C4-2B (cell line): ENCODE measurements at regions not wholly inside any gene's neighbourhood (a gene's known extent, or its start where the extent isn't known, plus 50 kb on each side); places are given as distances from the start of the nearest gene placed in this dataset.

ENCODE experiments used
- H3K27ac ChIP-seq: fragments of 450-650 bp; 2 replicates; pipeline ENCODE4 v1.5.1; 2017
- CTCF ChIP-seq: fragments of 450-650 bp; conservative IDR thresholded peaks from 2 replicates; pipeline ENCODE4 v1.5.1; 2017; ENCODE audit warnings: mild to moderate bottlenecking
- ZFX ChIP-seq: fragments of 450-650 bp; IDR thresholded peaks from 2 replicates; pipeline ENCODE4 v1.6.1; 2017

- H3K27ac ChIP-seq: no peak overlapping the region
- no peak for TF ChIP-seq CTCF
- TF ChIP-seq ZFX: no peak
These were observed 104.1 kb upstream of the PCBD1 start for GRCh38 chr10:70992436-70992835.

- H3K27ac ChIP-seq: no peak overlapping the region
- TF ChIP-seq CTCF (no peak), ZFX (no peak)
These were observed 104.7 kb upstream of the PCBD1 start for GRCh38 chr10:70993051-70993450.

GRCh38 chr10:70996549-70996948, 108.2 kb upstream of the PCBD1 start:
- TF ChIP-seq ZFX (no peak), CTCF (no peak)
- H3K27ac ChIP-seq: no peak overlapping the region

- H3K27ac ChIP-seq: no peak overlapping the region
- TF ChIP-seq ZFX: no peak
- TF ChIP-seq CTCF: no peak
These were observed 108.9 kb upstream of the PCBD1 start for GRCh38 chr10:70997236-70997635.

- no peak overlapping the region for H3K27ac ChIP-seq
- TF ChIP-seq ZFX (no peak), CTCF (no peak)
These were observed 109.7 kb upstream of the PCBD1 start for GRCh38 chr10:70998086-70998485.

GRCh38 chr10:71001470-71001869, 113.1 kb upstream of the PCBD1 start:
- no peak for TF ChIP-seq CTCF
- no peak for TF ChIP-seq ZFX
- H3K27ac ChIP-seq: no peak overlapping the region

GRCh38 chr10:71004176-71005075, 116.1 kb upstream of the PCBD1 start:
- H3K27ac ChIP-seq: no peak overlapping the region
- TF ChIP-seq CTCF: no peak
- no peak for TF ChIP-seq ZFX
